Brain microvascular endothelial cell (primary cell): ENCODE measurements at regions not wholly inside any gene's neighbourhood (a gene's known extent, or its start where the extent isn't known, plus 50 kb on each side); places are given as distances from the start of the nearest gene placed in this dataset.

ENCODE experiments used
- DNase-seq: peaks from one replicate; pipeline ENCODE4 v3.0.0-alpha.2; 2020
- H3K27ac ChIP-seq: fragments of 250-450 bp; sonication (Bioruptor Pico); 2 replicates; pipeline ENCODE4 v1.5.1; 2020; ENCODE audit warnings: mild to moderate bottlenecking, moderate library complexity
- H3K27me3 ChIP-seq: fragments of 250-450 bp; sonication (Bioruptor Pico); replicated peaks from 2 replicates; pipeline ENCODE4 v1.5.1; 2020; ENCODE audit warnings: mild to moderate bottlenecking
- H3K36me3 ChIP-seq: fragments of 250-450 bp; sonication (Bioruptor Pico); replicated peaks from 2 replicates; pipeline ENCODE4 v1.5.1; 2020; ENCODE audit warnings: mild to moderate bottlenecking
- H3K4me3 ChIP-seq: 2 replicates; pipeline ENCODE4 v1.5.1; 2011; ENCODE audit warnings: low read depth, mild to moderate bottlenecking, control low read depth, low read length, moderate library complexity
- CTCF ChIP-seq: IDR thresholded peaks from 2 replicates; pipeline ENCODE4 v1.5.1; 2011; ENCODE audit warnings: low read depth, mild to moderate bottlenecking, moderate library complexity, low read length, control low read depth, inconsistent platforms; ENCODE audit errors: missing control alignments
- in situ Hi-C: cut with HindIII; loops from 2 replicates; pipeline ENCODE4 v1.10.0; 2017; ENCODE audit warnings: low sequenced_read_pairs, low pct_ligation_motif_present

GRCh38 chr5:173537228-173537627, 79.2 kb downstream of the BOD1 start:
- no peak overlapping the region for H3K4me3 ChIP-seq
- in situ Hi-C loops, result no loop called here
- no peak for TF ChIP-seq CTCF
- no peaks in the 10 kb centered on the region for H3K36me3 ChIP-seq
- no peak overlapping the region for H3K27ac ChIP-seq
- no peak for DNase-seq
- no peaks in the 10 kb centered on the region for H3K27me3 ChIP-seq

- in situ Hi-C loops, result no loop called here
- DNase-seq, result no peak
- TF ChIP-seq CTCF, result no peak
- Histone ChIP-seq H3K27me3 (no peaks in the 10 kb centered on the region), H3K27ac (no peak overlapping the region), H3K4me3 (no peak overlapping the region), H3K36me3 (no peaks in the 10 kb centered on the region)
Measured at GRCh38 chr5:173535976-173536639, 80.3 kb downstream of the BOD1 start.

GRCh38 chr5:173535166-173535975, 81.1 kb downstream of the BOD1 start:
- in situ Hi-C loops, result no loop called here
- Histone ChIP-seq H3K36me3 (no peaks in the 10 kb centered on the region), H3K4me3 (no peak overlapping the region), H3K27me3 (no peaks in the 10 kb centered on the region), H3K27ac (no peak overlapping the region)
- no peak for TF ChIP-seq CTCF
- no peak for DNase-seq

- DNase-seq, result no peak
- no peaks in the 10 kb centered on the region for H3K36me3 ChIP-seq
- TF ChIP-seq CTCF, result no peak
- no peak overlapping the region for H3K4me3 ChIP-seq
- no peak overlapping the region for H3K27ac ChIP-seq
- in situ Hi-C loops, result no loop called here
- H3K27me3 ChIP-seq, result no peaks in the 10 kb centered on the region
Measured at GRCh38 chr5:173534664-173535063, 81.8 kb downstream of the BOD1 start.

GRCh38 chr5:173534031-173534430, 82.4 kb downstream of the BOD1 start:
- in situ Hi-C loops, result no loop called here
- DNase-seq, result no peak

More at GRCh38 chr5:173534031-173534430, 82.4 kb downstream of the BOD1 start:
- H3K27me3 ChIP-seq, result no peaks in the 10 kb centered on the region
- H3K36me3 ChIP-seq, result no peaks in the 10 kb centered on the region
- TF ChIP-seq CTCF, result no peak
- H3K27ac ChIP-seq, result no peak overlapping the region
- no peak overlapping the region for H3K4me3 ChIP-seq
